ENCODE measurements at regions not wholly inside any gene's neighbourhood (a gene's known extent, or its start where the extent isn't known, plus 50 kb on each side); places are given as distances from the start of the nearest gene placed in this dataset.
A peak's percentile ranks its signal among the peaks of the same experiment; 100 is the strongest.

- Mint-ChIP-seq H3K4me3 (no peak overlapping the region), H3K27ac (ENCODE audit: unreplicated experiment) (no peak overlapping the region), H3K27me3 (ENCODE audit: low read depth) (no peaks in the 10 kb centered on the region), H3K36me3 (ENCODE audit: low read depth) (no peaks in the 10 kb centered on the region), H3K9me3 (peaks cover 6% of the 10 kb centered on the region), H3K4me1 (no peaks in the 10 kb centered on the region)
- no peak for DNase-seq (ENCODE audit: low read depth, low spot score)
- TF ChIP-seq CTCF (conservative IDR thresholded peaks at IDR 0.05) = no peak
Observed at GRCh38 chr9:79222483-79222882, 349.3 kb upstream of the TLE4 start.

GRCh38 chr9:79224672-79225433 is 346.9 kb upstream of the TLE4 start:
- no peak for DNase-seq (ENCODE audit: low read depth, low spot score)
- Mint-ChIP-seq H3K9me3 (peaks cover 6% of the 10 kb centered on the region), H3K4me3 (no peak overlapping the region), H3K36me3 (ENCODE audit: low read depth) (no peaks in the 10 kb centered on the region), H3K4me1 (no peaks in the 10 kb centered on the region), H3K27ac (ENCODE audit: unreplicated experiment) (no peak overlapping the region), H3K27me3 (ENCODE audit: low read depth) (no peaks in the 10 kb centered on the region)
- no peak for TF ChIP-seq CTCF (conservative IDR thresholded peaks at IDR 0.05)

GRCh38 chr9:79233542-79233941 is 338.2 kb upstream of the TLE4 start:
- Mint-ChIP-seq H3K9me3 (peaks cover 6% of the 10 kb centered on the region), H3K27ac (ENCODE audit: unreplicated experiment) (no peak overlapping the region)

GRCh38 chr9:79236466-79236865 is 335.3 kb upstream of the TLE4 start:
- no peak overlapping the region for H3K27ac Mint-ChIP-seq (ENCODE audit: unreplicated experiment)
- no peaks in the 10 kb centered on the region for H3K4me1 Mint-ChIP-seq
- no peak for DNase-seq (ENCODE audit: low read depth, low spot score)
- H3K9me3 Mint-ChIP-seq = peaks cover 5% of the 10 kb centered on the region
- no peaks in the 10 kb centered on the region for H3K27me3 Mint-ChIP-seq (ENCODE audit: low read depth)
- no peaks in the 10 kb centered on the region for H3K36me3 Mint-ChIP-seq (ENCODE audit: low read depth)
- TF ChIP-seq CTCF (conservative IDR thresholded peaks at IDR 0.05) = no peak
- H3K4me3 Mint-ChIP-seq = no peak overlapping the region

More at GRCh38 chr9:79233542-79233941, 338.2 kb upstream of the TLE4 start:
- DNase-seq (ENCODE audit: low read depth, low spot score) = no peak
- H3K36me3 Mint-ChIP-seq (ENCODE audit: low read depth) = no peaks in the 10 kb centered on the region
- H3K4me1 Mint-ChIP-seq = no peaks in the 10 kb centered on the region
- no peak overlapping the region for H3K4me3 Mint-ChIP-seq
- no peaks in the 10 kb centered on the region for H3K27me3 Mint-ChIP-seq (ENCODE audit: low read depth)
- peak; percentile 49 for TF ChIP-seq CTCF (conservative IDR thresholded peaks at IDR 0.05)

GRCh38 chr9:79237861-79238260 is 333.9 kb upstream of the TLE4 start:
- Mint-ChIP-seq H3K27ac (ENCODE audit: unreplicated experiment) (no peak overlapping the region), H3K27me3 (ENCODE audit: low read depth) (no peaks in the 10 kb centered on the region), H3K4me1 (no peaks in the 10 kb centered on the region), H3K36me3 (ENCODE audit: low read depth) (no peaks in the 10 kb centered on the region), H3K9me3 (peaks cover 3% of the 10 kb centered on the region), H3K4me3 (no peak overlapping the region)
- no peak for DNase-seq (ENCODE audit: low read depth, low spot score)
- no peak for TF ChIP-seq CTCF (conservative IDR thresholded peaks at IDR 0.05)

Data from neural crest cell (in vitro differentiated cells).